Left ventricle myocardium inferior (tissue), 1 donor: ENCODE measurements at regions not wholly inside any gene's neighbourhood (a gene's known extent, or its start where the extent isn't known, plus 50 kb on each side); places are given as distances from the start of the nearest gene placed in this dataset.

Experiments used
- DNase-seq: peaks from one replicate; pipeline ENCODE4 v3.0.0-alpha.2; 2020
- H3K27ac ChIP-seq: fragments of 200-600 bp; replicated peaks from 2 replicates; pipeline ENCODE4 v1.8.0; 2021
- H3K27me3 ChIP-seq: fragments of 200-600 bp; 2 replicates; pipeline ENCODE4 v1.8.0; 2021; ENCODE audit warnings: low read depth
- H3K36me3 ChIP-seq: fragments of 200-600 bp; 2 replicates; pipeline ENCODE4 v1.8.0; 2021
- H3K4me1 ChIP-seq: fragments of 200-600 bp; 2 replicates; pipeline ENCODE4 v1.8.0; 2021
- H3K4me3 ChIP-seq: fragments of 200-600 bp; 2 replicates; pipeline ENCODE4 v1.8.0; 2021; ENCODE audit warnings: mild to moderate bottlenecking, moderate library complexity
- H3K9me3 ChIP-seq: fragments of 200-600 bp; replicated peaks from 2 replicates; pipeline ENCODE4 v1.8.0; 2021
- intact Hi-C: fragments of 100-400 bp; cut with micrococcal nuclease; formaldehyde crosslinking; loops from one replicate; pipeline ENCODE4 v1.11.0; 2022
- TF ChIP-seq, protein P1 (sequence below): fragments of 200-600 bp; IDR thresholded peaks from 2 replicates; pipeline ENCODE4 v1.8.0; 2021; ENCODE audit warnings: antibody characterized with exemption, mild to moderate bottlenecking, borderline replicate concordance
- donor health status: DM: no; HTN: yes; CAD: no; lungs with severe emphysema.

DNA sequence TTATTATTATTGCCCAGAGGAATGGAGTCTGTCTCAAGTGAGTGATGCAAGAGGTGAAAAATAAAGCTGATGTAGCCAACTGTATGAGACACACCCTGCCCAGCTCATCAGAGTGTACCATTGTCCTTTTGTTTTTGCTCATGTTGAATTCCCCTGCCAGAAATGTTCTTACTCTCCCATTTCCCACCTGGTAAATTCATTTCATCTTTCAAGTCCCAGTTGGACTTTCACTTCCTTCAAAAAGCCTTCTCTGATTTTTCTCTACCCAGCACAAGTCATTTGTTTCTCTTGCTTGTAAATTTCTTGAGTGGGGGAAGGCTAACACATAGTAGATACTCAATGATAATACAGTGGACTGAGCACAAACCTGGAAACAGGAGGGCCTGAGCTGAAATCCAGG, 394.5 kb upstream of the ZNF462 start:
- Histone ChIP-seq H3K4me3 (no peak overlapping the region), H3K9me3 (peaks cover 10% of the 10 kb centered on the region), H3K4me1 (peaks cover 8% of the 10 kb centered on the region), H3K27ac (no peak overlapping the region), H3K36me3 (no peaks in the 10 kb centered on the region), H3K27me3 (no peaks in the 10 kb centered on the region)
- intact Hi-C loops = no loop called here
- no peak for DNase-seq
- TF ChIP-seq, protein P1, sequence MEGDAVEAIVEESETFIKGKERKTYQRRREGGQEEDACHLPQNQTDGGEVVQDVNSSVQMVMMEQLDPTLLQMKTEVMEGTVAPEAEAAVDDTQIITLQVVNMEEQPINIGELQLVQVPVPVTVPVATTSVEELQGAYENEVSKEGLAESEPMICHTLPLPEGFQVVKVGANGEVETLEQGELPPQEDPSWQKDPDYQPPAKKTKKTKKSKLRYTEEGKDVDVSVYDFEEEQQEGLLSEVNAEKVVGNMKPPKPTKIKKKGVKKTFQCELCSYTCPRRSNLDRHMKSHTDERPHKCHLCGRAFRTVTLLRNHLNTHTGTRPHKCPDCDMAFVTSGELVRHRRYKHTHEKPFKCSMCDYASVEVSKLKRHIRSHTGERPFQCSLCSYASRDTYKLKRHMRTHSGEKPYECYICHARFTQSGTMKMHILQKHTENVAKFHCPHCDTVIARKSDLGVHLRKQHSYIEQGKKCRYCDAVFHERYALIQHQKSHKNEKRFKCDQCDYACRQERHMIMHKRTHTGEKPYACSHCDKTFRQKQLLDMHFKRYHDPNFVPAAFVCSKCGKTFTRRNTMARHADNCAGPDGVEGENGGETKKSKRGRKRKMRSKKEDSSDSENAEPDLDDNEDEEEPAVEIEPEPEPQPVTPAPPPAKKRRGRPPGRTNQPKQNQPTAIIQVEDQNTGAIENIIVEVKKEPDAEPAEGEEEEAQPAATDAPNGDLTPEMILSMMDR = no peak

DNA sequence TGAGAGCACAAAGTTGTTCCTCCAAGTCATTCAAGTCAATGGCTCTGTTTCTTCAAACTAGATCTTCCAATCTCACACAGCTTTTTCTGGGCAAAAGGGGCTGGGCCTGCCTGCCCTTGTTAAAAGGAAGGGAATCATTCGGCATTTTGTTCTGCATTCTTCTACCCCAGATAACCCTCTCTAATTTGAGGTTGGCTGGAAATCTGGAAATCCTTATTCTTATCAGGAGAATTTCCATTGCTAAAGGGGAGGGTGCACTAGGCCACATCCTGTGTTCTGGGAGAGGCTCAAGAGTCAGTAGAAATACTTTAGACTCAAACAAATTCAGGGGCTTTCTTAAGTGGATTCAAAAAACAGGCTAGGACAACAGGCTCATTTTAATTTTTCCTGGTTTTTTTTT, 384.7 kb upstream of the ZNF462 start:
- H3K4me3 ChIP-seq = no peak overlapping the region
- TF ChIP-seq, protein P1 = no peak
- H3K27me3 ChIP-seq = no peaks in the 10 kb centered on the region
- peaks cover 52% of the 10 kb centered on the region for H3K4me1 ChIP-seq
- peaks cover 11% of the 10 kb centered on the region for H3K9me3 ChIP-seq
- H3K27ac ChIP-seq = peak overlapping the region; percentile 62
- DNase-seq = no peak
- no peaks in the 10 kb centered on the region for H3K36me3 ChIP-seq
- intact Hi-C loops = no loop called here

- TF ChIP-seq, protein P1 = no peak
- H3K4me1 ChIP-seq = peaks cover 54% of the 10 kb centered on the region
- H3K4me3 ChIP-seq = no peak overlapping the region
- intact Hi-C loops = no loop called here
- H3K36me3 ChIP-seq = no peaks in the 10 kb centered on the region
- no peak for DNase-seq
- H3K27me3 ChIP-seq = no peaks in the 10 kb centered on the region
- peak overlapping the region; percentile 62 for H3K27ac ChIP-seq
- H3K9me3 ChIP-seq = peaks cover 7% of the 10 kb centered on the region
Observed at GRCh38 chr9:106478727-106479126, 384.2 kb upstream of the ZNF462 start.

DNA sequence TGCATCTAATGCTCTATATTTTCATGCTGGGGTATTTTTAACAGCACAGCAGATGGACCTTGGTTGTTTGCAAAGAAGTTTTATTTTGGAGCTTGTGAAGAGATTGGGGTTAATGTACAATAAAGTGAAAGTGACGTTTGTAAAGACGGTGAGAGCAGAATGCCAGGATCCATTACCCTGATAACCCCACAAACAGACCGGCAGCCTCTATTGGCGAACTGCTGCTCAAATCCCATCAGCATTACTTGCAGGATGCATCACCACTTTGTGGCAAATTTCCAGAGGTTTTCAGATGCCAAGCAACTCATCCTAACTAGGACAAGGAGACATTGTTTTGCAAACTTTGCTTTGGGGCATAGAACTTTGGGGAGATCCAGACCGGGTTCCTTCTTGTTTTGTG, 383.3 kb upstream of the ZNF462 start:
- Histone ChIP-seq H3K27me3 (no peaks in the 10 kb centered on the region), H3K9me3 (peaks cover 5% of the 10 kb centered on the region), H3K36me3 (no peaks in the 10 kb centered on the region), H3K4me1 (peaks cover 54% of the 10 kb centered on the region), H3K27ac (no peak overlapping the region), H3K4me3 (no peak overlapping the region)
- no peak for DNase-seq
- intact Hi-C loops = no loop called here
- TF ChIP-seq, protein P1 = no peak

GRCh38 chr9:106481013-106481609, 381.9 kb upstream of the ZNF462 start:
- Histone ChIP-seq H3K4me3 (no peak overlapping the region), H3K9me3 (no peaks in the 10 kb centered on the region), H3K27ac (no peak overlapping the region), H3K27me3 (no peaks in the 10 kb centered on the region), H3K36me3 (no peaks in the 10 kb centered on the region), H3K4me1 (peaks cover 54% of the 10 kb centered on the region)
- TF ChIP-seq, protein P1 = no peak
- no peak for DNase-seq
- intact Hi-C loops = no loop called here

DNA sequence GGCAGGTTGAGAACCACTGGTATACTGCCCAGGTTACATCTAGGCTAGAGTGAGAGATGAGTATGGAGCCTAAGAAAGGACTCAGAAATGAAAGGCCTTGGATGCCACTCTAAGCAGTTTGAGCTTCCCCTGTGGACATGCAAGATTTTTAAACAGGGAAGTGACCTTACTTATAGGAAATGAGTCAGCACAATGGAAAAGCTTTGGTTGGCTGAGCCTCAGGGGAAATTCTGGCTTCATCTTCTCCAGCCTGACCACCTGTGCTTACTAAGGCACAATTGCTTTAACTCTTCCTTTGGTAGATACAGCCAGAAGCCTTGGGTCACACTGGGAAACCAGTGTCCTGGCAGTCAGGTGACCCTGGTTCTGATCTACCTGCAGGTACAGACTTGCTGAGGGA, 380.2 kb upstream of the ZNF462 start:
- Histone ChIP-seq H3K27ac (no peak overlapping the region), H3K4me1 (peaks cover 48% of the 10 kb centered on the region), H3K9me3 (no peaks in the 10 kb centered on the region), H3K4me3 (no peak overlapping the region), H3K36me3 (no peaks in the 10 kb centered on the region), H3K27me3 (no peaks in the 10 kb centered on the region)
- intact Hi-C loops = no loop called here
- no peak for DNase-seq
- TF ChIP-seq, protein P1 = no peak
